ENCODE measurements at regions not wholly inside any gene's neighbourhood (a gene's known extent, or its start where the extent isn't known, plus 50 kb on each side); places are given as distances from the start of the nearest gene placed in this dataset.

DNA sequence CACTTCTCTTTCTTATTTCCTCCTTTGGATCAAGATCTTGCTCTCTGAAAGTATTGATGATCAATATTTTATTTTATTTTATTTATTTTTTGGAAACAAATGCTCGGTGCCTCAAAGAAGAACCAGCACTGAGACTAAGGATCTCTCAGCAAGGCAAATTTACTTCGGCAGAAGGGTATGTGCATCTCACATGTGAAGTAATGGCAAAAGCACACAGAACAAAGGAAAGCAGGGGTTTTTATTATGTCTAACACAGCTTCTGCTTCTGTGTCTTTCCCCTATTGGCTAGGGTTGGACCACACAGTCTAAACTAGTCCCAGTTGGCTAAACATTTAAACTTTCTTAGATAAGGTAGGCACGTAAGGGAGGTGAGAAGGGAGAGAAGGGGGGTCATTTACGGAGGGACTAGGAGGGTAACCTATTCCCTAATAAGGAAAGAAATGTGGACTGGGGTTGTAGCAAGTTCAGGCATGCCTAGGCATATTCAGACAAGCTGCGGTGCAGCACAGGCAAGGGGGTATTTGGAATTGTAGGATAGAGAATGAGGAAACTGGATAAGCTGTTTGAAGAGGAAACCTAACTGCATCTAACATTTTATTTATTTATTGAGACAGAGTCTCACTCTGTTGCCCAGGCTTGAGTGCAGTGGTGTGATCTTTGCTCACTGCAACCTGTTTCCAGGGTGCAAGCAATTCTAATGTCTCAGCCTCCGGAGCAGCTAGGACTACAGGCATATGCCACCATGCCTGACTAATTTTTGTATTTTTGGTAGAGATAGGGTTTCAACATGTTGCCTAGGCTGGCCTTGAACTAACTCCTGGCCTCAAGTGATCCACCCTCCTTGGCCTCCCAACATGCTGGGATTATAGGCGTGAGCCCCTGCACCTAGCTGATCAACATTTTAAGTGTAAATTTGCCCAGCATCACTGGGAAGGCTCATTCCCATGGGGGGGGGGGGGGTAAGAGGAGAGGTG lies 90.0 kb upstream of the EIF5 start:
- TF ChIP-seq POLR2A (IDR thresholded peaks at IDR 0.05; ENCODE audit: low read depth, low read length) (no peak), JUN (IDR thresholded peaks at IDR 0.05; ENCODE audit: borderline replicate concordance, insufficient read depth, insufficient read length, low read depth) (no peak), EZH2 (IDR thresholded peaks at IDR 0.05; ENCODE audit: borderline replicate concordance, low read depth, low read length, severe bottlenecking) (no peak), GATA2 (IDR thresholded peaks at IDR 0.05; ENCODE audit: insufficient read depth, insufficient read length, low read depth, low read length) (no peak), POLR2AphosphoS5 (IDR thresholded peaks at IDR 0.05; ENCODE audit: insufficient read depth, low read depth, low read length) (no peak), FOS (IDR thresholded peaks at IDR 0.05; ENCODE audit: borderline replicate concordance, insufficient read depth, low read length) (no peak)
- TF ChIP-seq, protein P1, sequence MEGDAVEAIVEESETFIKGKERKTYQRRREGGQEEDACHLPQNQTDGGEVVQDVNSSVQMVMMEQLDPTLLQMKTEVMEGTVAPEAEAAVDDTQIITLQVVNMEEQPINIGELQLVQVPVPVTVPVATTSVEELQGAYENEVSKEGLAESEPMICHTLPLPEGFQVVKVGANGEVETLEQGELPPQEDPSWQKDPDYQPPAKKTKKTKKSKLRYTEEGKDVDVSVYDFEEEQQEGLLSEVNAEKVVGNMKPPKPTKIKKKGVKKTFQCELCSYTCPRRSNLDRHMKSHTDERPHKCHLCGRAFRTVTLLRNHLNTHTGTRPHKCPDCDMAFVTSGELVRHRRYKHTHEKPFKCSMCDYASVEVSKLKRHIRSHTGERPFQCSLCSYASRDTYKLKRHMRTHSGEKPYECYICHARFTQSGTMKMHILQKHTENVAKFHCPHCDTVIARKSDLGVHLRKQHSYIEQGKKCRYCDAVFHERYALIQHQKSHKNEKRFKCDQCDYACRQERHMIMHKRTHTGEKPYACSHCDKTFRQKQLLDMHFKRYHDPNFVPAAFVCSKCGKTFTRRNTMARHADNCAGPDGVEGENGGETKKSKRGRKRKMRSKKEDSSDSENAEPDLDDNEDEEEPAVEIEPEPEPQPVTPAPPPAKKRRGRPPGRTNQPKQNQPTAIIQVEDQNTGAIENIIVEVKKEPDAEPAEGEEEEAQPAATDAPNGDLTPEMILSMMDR (IDR thresholded peaks at IDR 0.05; ENCODE audit: extremely low read depth in 1 of 2, insufficient read depth in 1 of 2, low read depth in 1 of 2, low read length in 2 of 2): no peak
- TF ChIP-seq, protein P2, sequence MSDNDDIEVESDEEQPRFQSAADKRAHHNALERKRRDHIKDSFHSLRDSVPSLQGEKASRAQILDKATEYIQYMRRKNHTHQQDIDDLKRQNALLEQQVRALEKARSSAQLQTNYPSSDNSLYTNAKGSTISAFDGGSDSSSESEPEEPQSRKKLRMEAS (IDR thresholded peaks at IDR 0.05; ENCODE audit: insufficient read depth, insufficient read length): no peak

Measured in endothelial cell of umbilical vein (primary cell).